ENCODE measurements at regions not wholly inside any gene's neighbourhood (a gene's known extent, or its start where the extent isn't known, plus 50 kb on each side); places are given as distances from the start of the nearest gene placed in this dataset.

DNA sequence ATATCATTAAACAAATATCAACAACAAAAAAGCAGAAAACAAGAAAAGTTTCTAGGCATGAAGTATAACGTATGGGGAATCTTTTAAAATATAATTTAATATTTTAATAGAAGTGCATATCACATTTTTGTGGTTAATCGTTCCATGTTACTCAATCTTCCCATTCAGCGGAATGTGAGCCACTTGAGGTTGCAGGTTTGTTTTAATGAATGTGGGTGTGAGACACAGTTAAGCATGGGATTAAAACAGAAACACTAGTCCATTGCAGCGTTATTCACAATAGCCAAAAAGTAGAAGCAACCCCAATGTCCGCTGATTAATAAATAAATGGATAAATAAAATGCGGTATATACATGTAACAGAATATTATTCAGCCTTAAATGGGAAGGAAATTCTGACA is 146.0 kb downstream of the NDFIP2 start:
- Histone ChIP-seq H3K9ac (ENCODE audit: low read length) (no peak overlapping the region), H3F3A (ENCODE audit: insufficient read depth) (no peaks in the 10 kb centered on the region), H3K27me3 (ENCODE audit: low read length) (no peaks in the 10 kb centered on the region), H3K4me2 (ENCODE audit: low read depth, low read length, poor library complexity, severe bottlenecking) (no peak overlapping the region), H3K36me3 (ENCODE audit: low read length) (no peaks in the 10 kb centered on the region), H3K9me2 (replicated peaks; ENCODE audit: insufficient read depth, low read length) (no peaks in the 10 kb centered on the region), H3K27ac (ENCODE audit: low read depth, low read length) (no peak overlapping the region), H4K20me1 (ENCODE audit: low read depth, low read length) (no peaks in the 10 kb centered on the region), H3K9me3 (ENCODE audit: insufficient read depth, low read length) (no peaks in the 10 kb centered on the region), H3K4me3 (ENCODE audit: insufficient read depth, low read length, poor library complexity, severe bottlenecking) (no peak overlapping the region), H2AFZ (ENCODE audit: low read depth, low read length, severe bottlenecking) (no peak overlapping the region), H3K79me2 (ENCODE audit: insufficient read depth, low read length) (no peaks in the 10 kb centered on the region)
- TF ChIP-seq EZH2phosphoT487 (conservative IDR thresholded peaks at IDR 0.05; ENCODE audit: low read length): no peak
- TF ChIP-seq CTCF (IDR thresholded peaks at IDR 0.05; ENCODE audit: insufficient read depth, low read length, poor library complexity, severe bottlenecking): no peak

- Histone ChIP-seq H3K4me2 (ENCODE audit: low read depth, low read length, poor library complexity, severe bottlenecking) (no peak overlapping the region), H3F3A (ENCODE audit: insufficient read depth) (no peaks in the 10 kb centered on the region), H3K4me3 (ENCODE audit: insufficient read depth, low read length, poor library complexity, severe bottlenecking) (no peak overlapping the region), H3K36me3 (ENCODE audit: low read length) (no peaks in the 10 kb centered on the region), H4K20me1 (ENCODE audit: low read depth, low read length) (no peaks in the 10 kb centered on the region), H2AFZ (ENCODE audit: low read depth, low read length, severe bottlenecking) (no peak overlapping the region), H3K79me2 (ENCODE audit: insufficient read depth, low read length) (no peaks in the 10 kb centered on the region), H3K9ac (ENCODE audit: low read length) (no peak overlapping the region), H3K27me3 (ENCODE audit: low read length) (no peaks in the 10 kb centered on the region), H3K9me3 (ENCODE audit: insufficient read depth, low read length) (no peaks in the 10 kb centered on the region), H3K27ac (ENCODE audit: low read depth, low read length) (no peak overlapping the region), H3K9me2 (replicated peaks; ENCODE audit: insufficient read depth, low read length) (no peaks in the 10 kb centered on the region)
- TF ChIP-seq EZH2phosphoT487 (conservative IDR thresholded peaks at IDR 0.05; ENCODE audit: low read length) (no peak), CTCF (IDR thresholded peaks at IDR 0.05; ENCODE audit: insufficient read depth, low read length, poor library complexity, severe bottlenecking) (no peak)
Observed at GRCh38 chr13:79625517-79625916, 144.6 kb downstream of the NDFIP2 start.

- H3K36me3 ChIP-seq (ENCODE audit: low read length): no peaks in the 10 kb centered on the region
- H3K9me2 ChIP-seq (replicated peaks; ENCODE audit: insufficient read depth, low read length): no peaks in the 10 kb centered on the region
- no peak overlapping the region for H3K4me3 ChIP-seq (ENCODE audit: insufficient read depth, low read length, poor library complexity, severe bottlenecking)
- no peaks in the 10 kb centered on the region for H3K27me3 ChIP-seq (ENCODE audit: low read length)
- no peak overlapping the region for H2AFZ ChIP-seq (ENCODE audit: low read depth, low read length, severe bottlenecking)
- H3F3A ChIP-seq (ENCODE audit: insufficient read depth): no peaks in the 10 kb centered on the region
- H3K27ac ChIP-seq (ENCODE audit: low read depth, low read length): no peak overlapping the region
- no peaks in the 10 kb centered on the region for H3K9me3 ChIP-seq (ENCODE audit: insufficient read depth, low read length)
- H3K9ac ChIP-seq (ENCODE audit: low read length): no peak overlapping the region
- no peak overlapping the region for H3K4me2 ChIP-seq (ENCODE audit: low read depth, low read length, poor library complexity, severe bottlenecking)
- no peak for TF ChIP-seq CTCF (IDR thresholded peaks at IDR 0.05; ENCODE audit: insufficient read depth, low read length, poor library complexity, severe bottlenecking)
- no peak for TF ChIP-seq EZH2phosphoT487 (conservative IDR thresholded peaks at IDR 0.05; ENCODE audit: low read length)
- no peaks in the 10 kb centered on the region for H4K20me1 ChIP-seq (ENCODE audit: low read depth, low read length)
- H3K79me2 ChIP-seq (ENCODE audit: insufficient read depth, low read length): no peaks in the 10 kb centered on the region
Observed at GRCh38 chr13:79621902-79622301, 140.9 kb downstream of the NDFIP2 start.

DNA sequence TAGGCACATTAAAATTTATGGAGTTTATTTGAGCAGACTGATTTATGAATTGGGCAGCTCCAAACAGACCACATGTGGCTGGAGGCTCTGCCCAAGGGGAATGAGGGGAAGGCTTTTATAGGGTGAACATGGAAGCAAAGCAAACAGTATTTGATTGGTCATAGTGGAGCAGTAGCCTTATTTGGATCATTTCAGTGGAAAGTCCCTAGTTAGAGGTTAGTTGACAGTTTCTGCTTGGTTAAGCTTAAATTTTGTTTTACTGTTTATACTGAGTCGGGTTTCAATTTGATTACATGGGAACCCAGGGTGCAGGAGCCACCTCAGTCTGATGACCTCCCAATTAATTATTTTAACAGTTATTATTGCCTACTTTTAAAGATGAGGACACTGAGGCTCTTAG is 140.5 kb downstream of the NDFIP2 start:
- H3F3A ChIP-seq (ENCODE audit: insufficient read depth): no peaks in the 10 kb centered on the region
- H3K4me2 ChIP-seq (ENCODE audit: low read depth, low read length, poor library complexity, severe bottlenecking): no peak overlapping the region
- no peaks in the 10 kb centered on the region for H3K79me2 ChIP-seq (ENCODE audit: insufficient read depth, low read length)
- no peaks in the 10 kb centered on the region for H3K27me3 ChIP-seq (ENCODE audit: low read length)
- no peak overlapping the region for H3K27ac ChIP-seq (ENCODE audit: low read depth, low read length)
- no peaks in the 10 kb centered on the region for H3K9me3 ChIP-seq (ENCODE audit: insufficient read depth, low read length)
- H3K9me2 ChIP-seq (replicated peaks; ENCODE audit: insufficient read depth, low read length): no peaks in the 10 kb centered on the region
- no peak overlapping the region for H3K9ac ChIP-seq (ENCODE audit: low read length)
- no peak overlapping the region for H2AFZ ChIP-seq (ENCODE audit: low read depth, low read length, severe bottlenecking)
- H3K4me3 ChIP-seq (ENCODE audit: insufficient read depth, low read length, poor library complexity, severe bottlenecking): no peak overlapping the region
- TF ChIP-seq EZH2phosphoT487 (conservative IDR thresholded peaks at IDR 0.05; ENCODE audit: low read length): no peak
- no peak for TF ChIP-seq CTCF (IDR thresholded peaks at IDR 0.05; ENCODE audit: insufficient read depth, low read length, poor library complexity, severe bottlenecking)
- H4K20me1 ChIP-seq (ENCODE audit: low read depth, low read length): no peaks in the 10 kb centered on the region
- no peaks in the 10 kb centered on the region for H3K36me3 ChIP-seq (ENCODE audit: low read length)

Data from SU-DHL-6 (cell line).